SIG-M5 (cell line): ENCODE measurements at regions not wholly inside any gene's neighbourhood (a gene's known extent, or its start where the extent isn't known, plus 50 kb on each side); places are given as distances from the start of the nearest gene placed in this dataset.
"Not testable (repeated sequence)": the region's sequence is repeated elsewhere in the genome, so short reads cannot be mapped to it uniquely, and the experiment has no call there.

ENCODE experiments used
- DNase-seq: peaks from one replicate; lab custom pipeline; 2025; lab: John Stamatoyannopoulos, UW

DNA sequence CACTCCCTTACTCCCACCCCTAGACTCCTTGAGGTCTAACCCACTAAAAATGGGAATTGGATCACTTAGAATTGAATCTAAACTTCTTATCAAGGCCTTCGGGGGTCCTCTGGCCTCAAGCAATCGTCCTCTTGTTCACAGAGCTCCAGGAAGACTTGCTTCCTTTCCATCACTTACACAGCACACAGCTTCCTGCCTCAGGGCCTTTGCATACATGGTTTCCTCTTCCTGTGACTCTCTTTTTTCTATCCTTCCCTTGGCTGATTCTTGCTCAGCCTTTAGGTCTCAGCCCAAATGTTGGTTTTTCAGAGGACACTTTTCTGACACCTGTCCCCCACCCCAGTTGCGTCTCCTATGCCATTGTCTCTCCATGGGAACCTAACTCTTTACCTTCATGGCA, 50.0 kb upstream of the ALDH1B1 start:
- DNase-seq, result no peak

DNA sequence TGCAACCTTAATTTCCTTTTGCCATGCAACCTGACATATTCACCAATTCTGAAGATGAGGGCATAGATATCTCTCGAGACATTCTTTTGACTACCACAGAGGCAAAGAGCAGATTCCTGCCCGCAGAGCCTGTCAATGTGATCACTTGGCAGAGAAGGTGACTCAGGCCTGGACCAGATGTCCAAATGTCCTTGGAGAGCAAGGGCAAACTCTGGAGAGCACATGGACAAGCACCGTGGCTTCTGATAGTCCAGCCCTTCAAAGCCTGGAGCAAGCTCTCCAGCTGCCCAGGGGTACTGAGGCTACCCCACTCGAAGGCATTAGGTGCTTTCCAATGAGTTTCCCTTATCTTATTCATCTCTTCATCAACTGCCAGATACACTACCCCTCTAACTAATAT, 50.4 kb upstream of the ALDH1B1 start:
- DNase-seq, result no peak

DNA sequence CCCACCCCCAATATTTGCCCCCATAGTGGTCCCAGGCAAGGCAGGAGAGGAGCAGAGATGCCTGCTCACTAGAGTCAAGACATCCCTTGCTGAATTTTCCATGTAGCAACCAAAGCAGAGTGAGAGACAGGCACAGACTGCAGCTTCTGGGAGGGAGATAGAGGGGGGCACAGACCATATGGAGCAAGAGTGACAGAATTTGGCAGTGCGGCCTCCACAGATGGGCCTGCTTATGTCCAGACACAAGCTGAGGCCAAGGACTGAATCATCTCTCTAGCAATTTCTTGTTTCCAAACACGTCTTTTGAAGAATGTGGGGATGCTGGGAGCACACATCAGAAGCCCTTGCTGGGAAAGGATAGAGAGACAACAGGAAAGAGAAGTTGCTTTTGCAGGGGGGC, 53.0 kb upstream of the ALDH1B1 start:
- DNase-seq, result no peak

DNA sequence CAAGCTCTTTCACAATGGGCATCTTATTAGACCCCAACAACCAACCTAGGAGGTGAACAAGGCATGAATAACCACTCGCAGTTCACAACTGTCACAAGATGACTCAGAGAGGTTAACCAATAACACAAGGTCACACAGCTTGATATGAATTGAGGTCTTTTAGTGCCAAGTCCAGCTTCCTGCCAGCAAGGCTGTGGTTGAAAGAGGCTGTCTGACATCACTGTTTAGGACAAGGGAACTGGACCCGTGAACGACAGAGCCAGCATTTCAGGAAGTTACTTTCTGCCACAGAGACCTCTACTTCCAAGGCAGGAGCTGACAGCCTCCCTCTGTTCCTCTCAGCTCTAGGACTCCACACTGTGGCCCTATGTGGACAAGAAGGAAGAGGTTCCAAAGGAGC, 53.4 kb upstream of the ALDH1B1 start:
- no peak for DNase-seq

DNA sequence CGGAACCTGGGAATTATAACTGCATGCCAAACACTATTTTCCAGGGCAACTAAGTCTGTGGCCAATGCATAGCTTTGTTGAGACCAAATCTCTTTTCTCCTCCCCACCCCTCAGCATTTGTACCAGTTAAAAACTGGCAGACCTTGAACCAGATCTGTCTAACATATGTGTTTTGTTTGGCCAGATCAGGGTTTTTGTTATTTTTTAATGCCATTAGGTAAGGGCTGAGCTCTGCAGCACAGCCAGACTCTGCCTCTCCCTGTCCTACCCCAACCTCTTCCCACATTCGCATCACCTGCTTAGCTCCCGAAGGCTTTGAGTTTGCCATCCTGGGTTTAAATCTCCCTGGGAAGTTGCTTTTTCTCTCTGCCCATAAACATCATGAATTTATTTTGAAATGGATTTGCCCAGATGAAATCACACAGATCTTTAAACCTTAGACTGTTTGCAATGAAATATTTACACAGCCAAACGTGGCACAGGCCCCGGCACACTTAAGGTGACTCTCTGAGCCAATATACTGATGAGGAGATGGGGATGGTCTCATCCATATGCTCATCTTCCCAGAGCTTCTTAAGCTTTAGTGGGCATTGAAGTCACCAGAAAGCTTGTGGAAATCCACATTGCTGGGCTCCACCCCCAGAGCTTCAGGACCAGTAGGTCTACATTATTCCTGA, 54.0 kb upstream of the ALDH1B1 start:
- no peak for DNase-seq

DNA sequence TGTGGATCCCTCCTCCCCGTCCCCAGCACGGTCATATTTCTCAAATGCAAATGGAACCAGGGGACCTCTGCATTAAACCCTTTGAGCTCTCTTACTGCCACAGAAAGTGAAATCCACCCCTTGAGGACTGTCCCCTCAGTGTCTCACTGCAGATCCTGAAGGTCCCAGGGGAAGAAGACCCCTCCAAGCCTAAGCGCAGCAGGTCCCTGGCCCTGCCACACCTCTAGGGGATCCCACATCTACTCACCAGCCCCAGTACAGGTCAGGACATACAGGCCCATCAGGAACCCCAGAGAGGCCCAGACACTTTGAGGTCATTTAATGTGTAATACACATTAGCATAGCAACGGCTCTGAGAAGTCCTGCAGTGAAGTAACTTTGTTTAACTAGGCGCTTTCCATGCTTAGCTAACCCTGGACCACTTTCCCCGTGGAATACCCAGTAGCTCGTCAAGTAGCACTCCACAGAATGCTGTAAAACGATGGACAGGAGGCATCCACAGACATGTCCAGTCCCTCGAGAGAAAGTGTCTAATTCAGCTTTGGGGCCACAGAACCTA, 54.7 kb upstream of the ALDH1B1 start:
- DNase-seq, result no peak

DNA sequence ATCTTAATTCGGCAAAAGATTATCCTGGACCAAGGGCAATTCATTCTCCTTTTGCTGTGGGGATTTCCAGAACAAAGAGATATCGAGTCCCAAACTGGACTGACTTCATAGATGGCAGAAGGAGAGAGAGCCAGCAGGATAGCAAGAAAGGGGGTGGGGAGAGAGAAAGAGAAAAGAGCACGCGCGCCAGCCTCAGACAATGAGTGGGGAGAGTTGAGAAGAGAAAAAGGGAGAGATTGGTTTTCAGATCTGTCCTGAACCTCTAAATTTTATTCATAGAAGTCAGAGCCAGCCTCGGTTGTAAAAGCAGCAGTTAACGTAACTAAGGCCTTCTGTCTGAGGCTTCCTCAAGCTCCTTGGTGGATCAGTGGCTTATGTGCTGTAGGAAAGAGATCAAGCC, 55.3 kb upstream of the ALDH1B1 start:
- DNase-seq, result no peak

DNA sequence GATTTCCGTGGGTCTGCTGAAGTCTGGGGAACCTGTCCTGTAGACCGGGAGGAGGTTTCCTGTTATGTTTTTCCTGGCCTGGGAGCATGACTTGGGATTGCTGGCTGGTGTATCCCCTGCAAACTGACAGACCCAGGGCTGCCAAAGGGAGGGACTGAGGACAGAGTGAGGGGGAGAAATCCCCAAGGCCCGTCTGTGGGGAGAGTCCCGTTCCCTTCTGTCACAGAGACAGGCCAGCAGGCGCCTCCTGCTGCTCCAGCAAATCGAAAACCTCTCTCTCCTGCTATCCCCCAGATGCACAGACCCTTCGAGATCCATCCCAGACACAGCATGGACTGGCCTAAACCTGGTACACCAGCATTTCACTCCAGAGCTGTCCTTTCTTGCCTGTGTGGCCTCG, 56.2 kb upstream of the ALDH1B1 start:
- DNase-seq, result no peak

DNA sequence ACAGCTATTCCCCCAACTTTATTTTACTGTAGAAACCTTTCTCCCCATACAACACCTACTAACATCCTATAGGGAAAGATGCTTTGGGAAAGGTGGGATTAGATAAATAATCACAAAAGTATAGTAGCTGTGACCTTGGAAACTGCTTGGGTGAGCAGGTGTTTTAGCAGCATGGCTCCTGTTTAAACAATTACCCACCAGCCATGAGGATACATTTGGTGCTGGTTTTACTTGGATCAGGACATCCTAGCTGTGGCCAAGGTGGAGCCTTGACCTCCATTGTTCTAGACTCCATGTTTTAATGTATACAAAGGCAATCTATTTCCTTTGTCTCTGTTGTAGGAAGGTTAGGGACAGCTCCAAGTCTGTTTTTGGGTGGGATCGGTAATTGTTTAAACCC, 56.8 kb upstream of the ALDH1B1 start:
- DNase-seq, result no peak

DNA sequence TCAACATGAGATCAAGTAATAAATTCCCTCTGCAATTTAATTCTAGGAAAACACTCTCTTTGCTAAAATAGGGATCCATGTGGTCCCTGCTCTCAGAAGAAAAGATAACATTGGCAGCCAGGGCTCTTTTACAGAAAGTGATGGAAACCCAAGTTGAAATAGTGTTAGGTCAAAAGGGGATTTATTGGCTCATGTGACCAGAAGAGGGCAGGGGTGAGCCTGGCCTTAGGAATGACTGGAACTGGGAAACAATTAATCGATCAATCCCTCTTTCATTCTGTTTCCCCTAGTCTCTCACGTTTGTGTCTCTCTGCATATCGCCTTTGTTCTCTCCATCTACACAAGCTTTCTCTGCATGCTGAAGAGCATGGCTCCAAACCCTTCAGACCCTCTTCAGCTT, 58.3 kb upstream of the ALDH1B1 start:
- DNase-seq, result no peak

DNA sequence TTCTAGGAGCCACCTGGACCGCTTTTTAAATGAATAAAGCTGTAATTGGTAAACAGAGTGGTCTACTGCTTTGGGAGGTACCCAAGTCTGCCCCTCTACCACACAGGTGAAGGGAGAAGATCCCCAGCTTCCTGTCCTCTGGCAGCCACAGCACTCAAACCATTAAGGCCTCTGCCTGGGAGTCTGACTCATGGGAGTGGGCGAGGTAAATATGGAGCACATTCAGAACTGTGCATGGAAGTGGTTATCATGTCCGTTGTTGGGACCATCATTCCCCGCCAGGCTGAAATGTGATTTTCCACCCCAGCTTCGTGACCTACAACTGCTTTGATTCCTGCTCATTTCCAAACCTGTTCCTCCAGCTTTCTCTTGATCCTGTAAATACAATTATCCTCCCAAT, 59.5 kb upstream of the ALDH1B1 start:
- DNase-seq, result no peak

DNA sequence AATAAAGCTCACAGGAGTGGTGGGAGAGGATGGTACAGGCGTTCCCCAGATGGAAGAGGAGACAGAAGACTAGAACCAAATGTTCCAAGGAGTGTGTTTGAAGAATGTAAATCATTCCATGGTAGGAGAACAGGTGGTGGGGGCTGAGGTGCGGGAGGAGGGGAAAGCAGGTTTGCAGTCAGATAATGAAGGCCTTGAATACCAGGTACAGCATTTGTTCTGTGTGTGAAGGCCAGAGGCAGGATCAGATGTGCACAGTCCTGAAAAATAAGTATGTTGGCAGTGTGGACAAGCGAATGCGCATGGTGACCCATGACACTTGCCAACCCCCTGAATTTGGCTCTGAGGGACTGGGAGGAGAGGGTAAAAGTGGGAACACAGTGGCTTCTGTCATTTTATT, 59.9 kb upstream of the ALDH1B1 start:
- no peak for DNase-seq

DNA sequence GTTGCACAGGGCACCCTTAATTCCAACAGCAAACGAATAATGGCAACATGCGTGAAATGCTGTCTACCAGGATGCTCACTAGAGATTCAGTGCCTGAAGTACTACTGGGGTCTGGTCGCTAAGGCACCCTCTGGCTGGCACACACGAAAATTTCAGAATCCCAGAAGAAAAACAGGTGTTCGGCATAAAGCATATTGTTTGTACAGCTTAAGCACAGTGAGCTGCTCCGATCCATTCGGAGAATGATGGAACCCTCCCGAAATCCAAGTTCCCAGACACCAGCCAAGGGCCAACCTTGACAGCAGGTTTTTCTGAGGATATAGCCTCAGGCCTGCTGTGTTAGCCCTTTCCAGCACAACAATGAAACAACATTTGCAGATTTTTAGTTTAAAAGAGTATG, 61.4 kb upstream of the ALDH1B1 start:
- DNase-seq, result no peak

DNA sequence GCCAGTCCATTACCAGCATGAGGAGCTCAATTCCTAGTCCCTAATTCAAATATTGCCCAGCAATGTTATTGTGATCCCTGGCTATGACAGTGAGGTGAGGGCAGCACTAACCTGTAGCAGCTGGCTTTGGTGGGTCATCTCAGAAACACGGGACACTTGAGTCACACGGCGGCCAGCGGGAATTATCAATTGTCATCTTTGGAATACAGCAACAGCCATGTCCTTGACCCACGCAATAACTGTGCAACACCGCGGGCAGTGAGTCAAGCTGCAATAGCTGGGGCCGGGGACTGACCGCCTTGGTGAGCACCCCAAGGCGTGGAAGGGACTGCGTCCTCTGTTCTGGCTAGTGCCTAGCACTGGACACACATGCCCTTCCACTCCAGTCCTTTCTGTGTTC, 62.5 kb upstream of the ALDH1B1 start:
- DNase-seq, result no peak

DNA sequence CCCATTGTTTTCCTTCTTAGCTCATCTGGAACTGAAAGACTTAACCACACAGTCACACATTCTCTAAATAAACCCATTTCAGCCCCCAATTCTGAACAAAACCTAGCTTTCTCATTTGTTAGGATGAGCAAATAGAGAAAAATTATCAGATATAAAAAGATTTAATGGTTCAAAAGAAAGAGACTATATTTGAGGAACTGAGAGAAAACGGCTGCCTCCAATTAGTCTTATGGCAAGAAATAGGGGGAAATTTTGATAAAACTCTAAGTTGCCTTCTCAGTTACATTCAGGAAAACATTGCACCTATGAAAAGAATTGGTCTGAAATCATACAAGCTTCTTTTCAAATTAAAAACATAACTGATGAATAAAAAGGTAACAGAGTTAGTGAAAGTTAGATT, 63.7 kb upstream of the ALDH1B1 start:
- DNase-seq, result no peak

DNA sequence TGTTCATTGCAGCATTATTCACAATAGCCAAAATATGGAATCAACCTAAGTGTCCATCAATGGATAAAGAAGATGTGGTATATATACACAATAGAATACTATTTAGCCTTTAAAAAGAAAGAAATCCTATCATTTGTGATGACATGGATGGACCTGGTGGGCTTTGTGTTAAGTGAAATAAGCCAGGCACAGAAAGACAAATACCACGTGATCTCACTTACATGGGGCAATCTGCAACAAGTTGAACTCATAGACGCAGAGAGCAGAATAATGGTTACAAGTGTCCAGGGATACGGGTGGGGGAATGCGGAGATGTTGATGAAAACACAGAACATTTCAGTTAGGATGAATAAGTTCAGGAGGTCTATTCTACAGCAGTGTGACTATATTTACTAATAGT, 66.4 kb upstream of the ALDH1B1 start:
- DNase-seq, result no peak

DNA sequence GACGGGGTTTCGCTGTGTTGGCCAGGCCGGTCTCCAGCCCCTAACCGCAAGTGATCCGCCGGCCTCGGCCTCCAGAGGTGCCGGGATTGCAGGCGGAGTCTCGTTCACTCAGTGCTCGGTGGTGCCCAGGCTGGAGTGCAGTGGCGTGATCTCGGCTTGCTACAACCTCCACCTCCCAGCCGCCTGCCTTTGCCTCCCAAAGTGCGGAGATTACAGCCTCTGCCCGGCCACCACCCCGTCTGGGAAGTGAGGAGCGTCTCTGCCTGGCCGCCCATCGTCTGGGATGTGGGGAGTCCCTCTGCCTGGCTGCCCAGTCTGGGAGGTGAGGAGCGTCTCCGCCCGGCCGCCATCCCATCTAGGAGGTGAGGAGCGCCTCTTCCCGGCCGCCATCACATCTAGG, 68.3 kb upstream of the ALDH1B1 start:
- not testable (repeated sequence) for DNase-seq

DNA sequence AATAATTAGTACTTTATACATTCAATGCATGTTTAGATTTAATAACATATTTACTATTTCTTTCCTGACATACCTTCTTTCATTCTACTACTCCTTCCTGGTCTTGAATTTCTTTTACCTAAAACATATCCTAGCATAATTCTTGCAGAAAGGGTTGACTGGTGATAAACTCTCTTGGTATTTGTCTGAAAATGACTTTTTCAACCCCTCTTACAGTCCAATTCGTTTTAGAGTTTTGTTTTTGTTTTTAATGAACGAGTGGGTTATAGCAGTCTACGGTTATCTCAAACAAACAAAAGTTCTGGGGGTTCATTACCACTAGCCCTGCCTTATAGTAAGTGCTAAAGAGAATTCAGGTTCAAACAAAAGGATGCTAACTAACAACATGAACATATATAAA, 69.6 kb upstream of the ALDH1B1 start:
- no peak for DNase-seq

DNA sequence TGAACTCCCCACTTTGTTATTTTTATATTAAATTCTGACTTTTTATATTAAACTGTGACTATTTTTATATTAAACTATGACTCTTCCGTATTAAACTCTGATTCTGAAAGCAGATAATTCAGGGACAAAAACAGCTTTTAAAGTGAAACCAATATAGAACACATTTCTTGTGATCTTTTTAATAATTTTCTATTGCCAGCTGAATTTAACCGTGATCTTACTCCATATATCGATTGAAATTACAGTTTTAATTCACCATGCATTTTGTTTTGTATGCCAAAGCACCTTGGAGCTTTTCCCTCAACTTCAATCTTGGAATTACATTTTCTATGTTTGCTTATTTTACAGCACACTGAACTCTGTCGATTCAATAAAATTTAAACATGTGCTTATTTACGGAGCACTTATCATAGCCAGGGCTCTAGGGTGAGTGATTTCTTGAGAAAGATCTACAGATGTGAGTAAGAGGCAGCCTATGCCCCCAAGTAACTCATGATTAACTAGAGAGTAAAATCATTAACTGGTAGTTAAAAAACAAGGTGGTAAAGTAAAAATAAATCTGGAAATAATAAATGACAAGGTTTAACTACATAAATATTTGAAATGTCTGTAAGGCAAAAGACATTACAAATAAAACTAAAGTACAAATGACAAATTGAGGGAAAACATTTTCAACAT, 72.9 kb upstream of the ALDH1B1 start:
- no peak for DNase-seq

DNA sequence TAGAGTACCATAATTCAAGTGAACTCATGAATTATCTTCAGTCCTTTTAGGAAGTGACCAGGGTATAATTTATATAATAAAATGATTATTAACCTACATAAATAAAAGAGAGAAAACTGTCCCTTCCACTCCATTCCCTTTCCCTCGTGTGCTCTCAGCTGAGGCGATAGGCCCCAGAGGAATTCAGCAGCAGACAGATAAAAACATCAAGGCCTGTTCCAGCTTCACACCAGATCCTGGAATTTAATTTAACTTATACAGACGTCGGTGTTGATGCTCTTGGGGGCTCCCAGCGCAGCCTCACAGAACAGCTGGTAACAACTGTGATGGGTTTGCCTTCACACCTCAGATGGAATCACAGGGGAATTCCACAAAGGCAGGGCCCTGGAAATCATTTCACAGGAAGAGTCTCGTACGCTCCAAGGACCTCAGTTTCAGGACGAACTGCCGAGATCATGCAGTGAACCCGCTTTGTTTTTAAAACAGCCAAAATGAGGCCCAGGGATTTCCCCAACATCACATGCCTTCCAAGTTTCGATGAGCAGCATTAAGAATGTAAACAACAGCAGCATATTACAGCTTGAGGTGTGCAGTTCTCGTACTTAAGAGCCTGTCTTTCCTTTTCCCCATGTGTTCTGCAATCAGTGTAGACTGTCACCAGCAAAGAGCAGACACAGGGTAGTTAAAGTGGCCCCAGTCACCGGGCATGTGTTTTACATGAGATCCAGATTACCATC, 73.6 kb upstream of the ALDH1B1 start:
- no peak for DNase-seq

DNA sequence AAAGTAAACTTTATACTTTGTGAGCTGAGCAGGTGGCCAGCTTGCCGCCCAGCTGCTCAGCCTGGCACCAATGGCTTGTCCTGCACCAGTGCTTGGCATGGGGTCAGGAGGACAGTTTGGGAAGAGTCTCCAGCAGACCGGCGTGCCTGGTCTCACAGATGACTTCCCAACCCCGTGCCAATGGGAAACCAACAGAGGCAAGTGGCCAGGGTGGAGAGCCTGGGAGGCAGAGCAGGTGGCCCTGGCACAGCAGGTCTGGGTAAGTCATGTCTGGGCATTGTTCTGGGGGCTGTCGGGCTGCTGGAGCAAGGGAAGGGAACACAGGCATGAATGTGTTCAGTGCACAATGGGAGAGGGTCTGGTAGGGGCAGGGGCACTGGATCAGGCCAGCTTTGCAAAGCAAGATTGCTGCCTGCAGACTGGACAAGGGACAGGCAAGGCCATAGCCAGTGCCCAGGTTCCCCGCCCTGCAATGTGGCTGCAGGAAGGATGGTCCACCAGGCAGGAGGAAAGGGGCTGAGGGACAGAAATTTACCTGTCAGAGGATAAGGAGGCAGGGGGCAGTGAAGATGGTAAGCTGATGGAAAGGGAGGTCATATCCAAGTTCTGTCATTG, 76.2 kb upstream of the ALDH1B1 start:
- DNase-seq, result no peak

DNA sequence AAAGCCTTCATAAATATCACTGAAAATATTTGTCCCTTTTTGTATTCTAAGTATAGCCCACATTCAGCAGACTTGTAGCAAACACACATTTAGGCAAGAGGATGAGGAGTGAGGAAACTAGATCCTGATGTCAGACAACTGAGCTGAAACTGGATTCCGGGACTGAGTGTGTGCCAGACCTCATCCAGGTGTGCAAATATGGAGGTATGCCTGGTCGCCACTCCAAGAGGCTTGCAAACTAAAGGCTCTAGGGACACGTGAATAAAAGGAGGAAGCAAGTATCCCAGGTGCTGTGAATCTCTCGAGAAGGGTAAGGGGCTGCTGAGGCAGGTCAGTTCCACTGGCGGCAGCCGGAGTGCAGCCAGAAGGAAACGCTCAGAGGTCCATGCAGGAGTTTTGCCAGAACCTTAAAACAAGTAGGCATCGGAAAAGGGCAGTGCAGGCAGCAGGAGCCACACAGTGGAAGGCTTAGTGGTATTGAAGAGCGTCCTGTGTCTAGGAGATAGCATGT, 77.4 kb upstream of the ALDH1B1 start:
- no peak for DNase-seq

DNA sequence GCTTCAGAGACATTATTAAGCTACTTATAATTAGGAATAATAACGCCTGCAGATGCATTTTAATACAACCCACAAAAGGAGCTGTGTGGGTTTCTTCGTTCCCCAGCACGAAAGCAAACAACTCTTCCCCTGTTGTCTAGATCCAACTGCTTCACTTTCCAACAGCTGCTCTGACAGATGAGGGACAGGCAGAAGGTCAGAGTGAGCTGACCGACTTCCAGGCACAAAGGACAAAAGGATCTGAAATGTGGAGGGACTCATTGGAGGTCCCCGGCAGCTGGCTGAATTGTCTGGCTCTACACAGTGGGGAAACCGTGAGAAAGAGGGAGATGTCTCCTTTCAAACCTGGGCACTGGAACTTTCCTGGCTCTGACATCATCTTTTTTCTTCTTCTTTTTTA, 79.1 kb upstream of the ALDH1B1 start:
- DNase-seq, result no peak
